ENCODE measurements at regions not wholly inside any gene's neighbourhood (a gene's known extent, or its start where the extent isn't known, plus 50 kb on each side); places are given as distances from the start of the nearest gene placed in this dataset.

DNA sequence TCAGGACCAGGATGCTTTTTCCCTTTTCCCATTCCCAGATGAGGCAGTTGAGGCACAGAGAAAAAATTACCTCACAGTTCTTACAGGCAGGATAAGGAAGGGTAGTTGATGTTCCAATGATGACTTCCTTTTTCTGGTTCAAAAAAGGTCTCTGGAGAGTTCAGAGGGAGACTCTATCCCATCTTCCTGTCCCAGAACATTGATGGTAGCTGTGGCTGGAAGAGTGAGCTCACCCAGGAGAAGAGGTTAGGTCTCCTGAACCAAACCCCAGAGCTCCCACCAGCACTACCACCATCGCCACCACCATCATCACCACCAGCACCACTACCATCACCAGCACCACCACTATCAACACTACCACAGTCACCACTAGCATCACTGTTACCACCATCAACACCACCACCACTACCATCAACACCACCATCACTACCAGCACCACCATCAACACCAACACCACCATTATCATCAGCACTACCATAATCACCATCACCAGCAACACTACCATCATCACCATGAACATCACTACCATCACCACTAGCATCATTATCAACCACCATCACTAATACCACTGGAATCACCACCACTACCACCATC lies 105.5 kb upstream of the RUNX3 start:
- no peak for ATAC-seq
- no peak for TF ChIP-seq BACH2 (CRISPR knock-in tag; IDR thresholded peaks at IDR 0.05; ENCODE audit: borderline replicate concordance)
- TF ChIP-seq ISL1 (CRISPR knock-in tag; IDR thresholded peaks at IDR 0.05) = no peak
- TF ChIP-seq, protein P1, sequence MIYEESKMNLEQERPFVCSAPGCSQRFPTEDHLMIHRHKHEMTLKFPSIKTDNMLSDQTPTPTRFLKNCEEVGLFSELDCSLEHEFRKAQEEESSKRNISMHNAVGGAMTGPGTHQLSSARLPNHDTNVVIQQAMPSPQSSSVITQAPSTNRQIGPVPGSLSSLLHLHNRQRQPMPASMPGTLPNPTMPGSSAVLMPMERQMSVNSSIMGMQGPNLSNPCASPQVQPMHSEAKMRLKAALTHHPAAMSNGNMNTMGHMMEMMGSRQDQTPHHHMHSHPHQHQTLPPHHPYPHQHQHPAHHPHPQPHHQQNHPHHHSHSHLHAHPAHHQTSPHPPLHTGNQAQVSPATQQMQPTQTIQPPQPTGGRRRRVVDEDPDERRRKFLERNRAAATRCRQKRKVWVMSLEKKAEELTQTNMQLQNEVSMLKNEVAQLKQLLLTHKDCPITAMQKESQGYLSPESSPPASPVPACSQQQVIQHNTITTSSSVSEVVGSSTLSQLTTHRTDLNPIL (CRISPR knock-in tag; IDR thresholded peaks at IDR 0.05; ENCODE audit: low read depth) = no peak
- no peak for TF ChIP-seq ZC3H10 (CRISPR knock-in tag; IDR thresholded peaks at IDR 0.05)
- no peak for TF ChIP-seq TSHZ2 (CRISPR knock-in tag; IDR thresholded peaks at IDR 0.05)
- no peak for TF ChIP-seq SNAI2 (CRISPR knock-in tag; IDR thresholded peaks at IDR 0.05)
- no peak for TF ChIP-seq OSR1 (CRISPR knock-in tag; IDR thresholded peaks at IDR 0.05)
- TF ChIP-seq TOX (CRISPR knock-in tag; IDR thresholded peaks at IDR 0.05; ENCODE audit: borderline replicate concordance) = no peak
- TF ChIP-seq ZNF8 (CRISPR knock-in tag; IDR thresholded peaks at IDR 0.05) = no peak
- TF ChIP-seq ZFP30 (CRISPR knock-in tag; IDR thresholded peaks at IDR 0.05) = no peak
- TF ChIP-seq RARB (CRISPR knock-in tag; IDR thresholded peaks at IDR 0.05) = no peak
- TF ChIP-seq CSRNP3 (CRISPR knock-in tag; IDR thresholded peaks at IDR 0.05) = no peak
- no peak for TF ChIP-seq ZFP3 (CRISPR knock-in tag; IDR thresholded peaks at IDR 0.05)
- TF ChIP-seq ARNTL (CRISPR knock-in tag; IDR thresholded peaks at IDR 0.05; ENCODE audit: borderline replicate concordance, low read depth) = no peak
- TF ChIP-seq ZNF565 (CRISPR knock-in tag; conservative IDR thresholded peaks at IDR 0.05; ENCODE audit: low read depth) = no peak

DNA sequence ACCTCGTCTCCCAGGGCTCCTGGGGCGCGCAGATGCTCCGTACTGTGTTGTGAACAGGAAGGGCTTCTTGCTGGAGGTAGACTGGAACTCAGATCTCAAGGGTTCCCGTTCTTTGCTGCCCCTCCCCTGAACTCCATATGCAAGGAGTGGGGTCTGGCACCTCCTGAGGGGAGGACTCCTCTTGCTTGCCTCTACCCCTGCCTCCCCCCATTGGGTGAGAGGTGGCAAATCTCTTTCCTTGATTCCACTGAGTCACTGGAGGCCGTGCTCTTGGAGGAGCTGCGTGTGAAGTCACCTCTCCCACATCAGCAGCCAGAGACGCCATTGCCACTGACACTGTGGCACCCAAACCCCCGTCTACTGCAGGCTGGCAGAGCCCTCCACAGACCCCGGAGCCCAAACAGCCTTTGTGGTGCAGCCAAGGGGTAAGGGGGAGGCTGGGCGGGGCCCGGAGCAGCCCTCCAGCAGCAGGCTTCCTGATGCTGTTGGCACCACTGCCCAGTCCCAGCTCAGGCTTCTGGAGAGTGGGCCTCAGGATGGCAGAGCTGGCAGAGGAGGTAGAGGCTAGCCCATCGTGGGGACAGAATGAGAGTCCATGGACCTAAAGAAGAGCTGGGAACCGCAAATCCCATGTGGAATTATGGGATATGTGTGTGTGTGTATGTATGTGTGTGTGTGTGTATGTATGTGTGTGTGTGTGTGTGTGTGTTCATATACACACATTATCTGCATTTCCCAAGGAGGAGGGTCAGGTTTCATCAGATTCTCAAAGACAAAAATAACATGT lies 104.9 kb upstream of the RUNX3 start:
- TF ChIP-seq PPARA (CRISPR knock-in tag; IDR thresholded peaks at IDR 0.05; ENCODE audit: borderline replicate concordance) = no peak
- no peak for TF ChIP-seq GLIS3 (CRISPR knock-in tag; IDR thresholded peaks at IDR 0.05)
- TF ChIP-seq CSRNP3 (CRISPR knock-in tag; IDR thresholded peaks at IDR 0.05) = no peak
- TF ChIP-seq CSDC2 (CRISPR knock-in tag; IDR thresholded peaks at IDR 0.05) = no peak
- TF ChIP-seq RARB (CRISPR knock-in tag; IDR thresholded peaks at IDR 0.05) = no peak
- TF ChIP-seq ZNF8 (CRISPR knock-in tag; IDR thresholded peaks at IDR 0.05) = no peak
- TF ChIP-seq BACH2 (CRISPR knock-in tag; IDR thresholded peaks at IDR 0.05; ENCODE audit: borderline replicate concordance) = no peak
- TF ChIP-seq ZNF70 (CRISPR knock-in tag; IDR thresholded peaks at IDR 0.05) = no peak
- no peak for TF ChIP-seq OSR1 (CRISPR knock-in tag; IDR thresholded peaks at IDR 0.05)
- TF ChIP-seq, protein P1 (CRISPR knock-in tag; IDR thresholded peaks at IDR 0.05; ENCODE audit: low read depth) = no peak
- no peak for TF ChIP-seq TSHZ2 (CRISPR knock-in tag; IDR thresholded peaks at IDR 0.05)
- TF ChIP-seq ARNTL (CRISPR knock-in tag; IDR thresholded peaks at IDR 0.05; ENCODE audit: borderline replicate concordance, low read depth) = no peak
- TF ChIP-seq TOX (CRISPR knock-in tag; IDR thresholded peaks at IDR 0.05; ENCODE audit: borderline replicate concordance) = no peak
- no peak for ATAC-seq
